HCT116 (cell line): ENCODE measurements at regions not wholly inside any gene's neighbourhood (a gene's known extent, or its start where the extent isn't known, plus 50 kb on each side); places are given as distances from the start of the nearest gene placed in this dataset.

Experiments
- ATAC-seq: fragments of 200-7000 bp; cut with Tn5 transposase; 2 replicates; pipeline ENCODE4 v1.9.1; 2020; ENCODE audit warnings: mild to moderate bottlenecking, moderate library complexity
- BruUV-seq: library from RNA; stranded (reverse); fragments of 400-500 nt; replicated peaks from 2 replicates; lab custom pipeline; 2021; lab: Mats Ljungman, UMichigan
- CTCF ChIA-PET: fragments of 300-600 bp; sonication (Branson Sonifier 250); formaldehyde crosslinking; loops from one replicate; lab custom pipeline; 2021; ENCODE audit warnings: antibody characterized with exemption; lab: Charles Lee
- POLR2A ChIA-PET: fragments of 300-600, 350-600 bp; sonication (Branson Sonifier 250); formaldehyde crosslinking; loops from one replicate; lab custom pipeline; 2021; ENCODE audit warnings: antibody characterized with exemption; lab: Charles Lee
- RAD21 ChIA-PET, 2 experiments: fragments of 300-600 bp; sonication (Branson Sonifier 250); formaldehyde crosslinking; loops; one replicate each; lab custom pipeline; 2023; ENCODE audit warnings: low total read pairs in 2 of 2; ENCODE audit not compliant: uncharacterized antibody in 2 of 2, unreplicated experiment in 2 of 2, low non-redundant PET in 1 of 2; lab: Charles Lee
- DNase-seq: peaks from one replicate; pipeline ENCODE4 v3.0.0-alpha.2; 2010; ENCODE audit warnings: low read depth, low spot score
- H2AFZ ChIP-seq: fragments of 200-600 bp; shearing (Covaris generic), sonication (generic); 2 replicates; pipeline ENCODE4 v1.6.1; 2017; ENCODE audit warnings: low read depth, mixed run types, mixed read lengths, antibody characterized with exemption, low read length; ENCODE audit not compliant: poor library complexity, severe bottlenecking
- H3K27ac ChIP-seq: 2 replicates; pipeline ENCODE4 v1.5.1; 2012; ENCODE audit warnings: low read depth, low read length
- H3K27me3 ChIP-seq: fragments of 200-600 bp; sonication (generic); 2 replicates; pipeline ENCODE4 v1.6.1; 2016; ENCODE audit warnings: mixed run types, low read length, mixed read lengths; ENCODE audit not compliant: insufficient read depth
- H3K36me3 ChIP-seq, 2 experiments: fragments of 200-500 bp in 1 of 2; fragments of 200-600 bp in 1 of 2; sonication (Bioruptor generic) in 1 of 2; sonication (generic) in 1 of 2; 2 replicates each; pipeline versions ENCODE4 v1.5.1 to v1.6.1; 2014 to 2016; ENCODE audit warnings: low read length in 2 of 2, inconsistent platforms in 1 of 2, mixed read lengths in 1 of 2, mixed run types in 1 of 2; ENCODE audit not compliant: insufficient read depth in 2 of 2, control insufficient read depth in 1 of 2
- H3K4me1 ChIP-seq, 2 experiments: fragments of 200-600 bp in 1 of 2; sonication (generic) in 1 of 2; 2 replicates each; pipeline versions ENCODE4 v1.5.1 to v1.6.1; 2012 to 2017; ENCODE audit warnings: low read length in 2 of 2, inconsistent platforms in 1 of 2, mild to moderate bottlenecking in 1 of 2, mixed read lengths in 1 of 2, mixed run types in 1 of 2, moderate library complexity in 1 of 2; ENCODE audit not compliant: insufficient read depth in 2 of 2, control insufficient read depth in 1 of 2
- H3K4me2 ChIP-seq: fragments of 200-600 bp; sonication (generic); 2 replicates; pipeline ENCODE4 v1.6.1; 2017; ENCODE audit warnings: mixed run types, low read length, mixed read lengths
- H3K4me3 ChIP-seq, 2 experiments: fragments of 200-600 bp in 1 of 2; sonication (generic) in 1 of 2; replicated peaks in 1 of 2; 2 replicates each; pipeline ENCODE4 v1.5.1; 2011 to 2016; ENCODE audit warnings: low read length in 2 of 2, control low read depth in 1 of 2, low read depth in 1 of 2, mild to moderate bottlenecking in 1 of 2, mixed read lengths in 1 of 2, mixed run types in 1 of 2
- H3K79me2 ChIP-seq: fragments of 200-600 bp; sonication (generic); 2 replicates; pipeline ENCODE4 v1.6.1; 2017; ENCODE audit warnings: mild to moderate bottlenecking, mixed run types, low read length, moderate library complexity, mixed read lengths; ENCODE audit not compliant: insufficient read depth
- H3K9ac ChIP-seq: fragments of 200-600 bp; sonication (generic); 2 replicates; pipeline ENCODE4 v1.6.1; 2016; ENCODE audit warnings: low read length, mixed read lengths
- H3K9me2 ChIP-seq: fragments of 200-600 bp; sonication (generic), shearing (Covaris generic); 2 replicates; pipeline ENCODE4 v1.6.1; 2017; ENCODE audit warnings: mixed run types, mild to moderate bottlenecking, moderate library complexity; ENCODE audit not compliant: insufficient read depth
- H3K9me3 ChIP-seq, 2 experiments: fragments of 200-500 bp in 1 of 2; fragments of 200-600 bp in 1 of 2; sonication (Bioruptor generic) in 1 of 2; sonication (generic) in 1 of 2; 2 replicates each; pipeline ENCODE4 v1.6.1; 2014 to 2017; ENCODE audit warnings: low read length in 2 of 2, mixed read lengths in 2 of 2, inconsistent platforms in 1 of 2, low read depth in 1 of 2, mild to moderate bottlenecking in 1 of 2, mixed run types in 1 of 2, moderate library complexity in 1 of 2; ENCODE audit not compliant: control insufficient read depth in 1 of 2, insufficient read depth in 1 of 2
- H4K20me1 ChIP-seq: fragments of 200-600 bp; sonication (generic), shearing (Covaris generic); 2 replicates; pipeline ENCODE4 v1.6.1; 2017; ENCODE audit warnings: mixed run types, mild to moderate bottlenecking, moderate library complexity; ENCODE audit not compliant: insufficient read depth
- CBX3 ChIP-seq: IDR thresholded peaks from 2 replicates; pipeline ENCODE4 v1.6.1; 2012; ENCODE audit warnings: low read depth
- CEBPB ChIP-seq: IDR thresholded peaks from 2 replicates; pipeline ENCODE4 v1.6.1; 2012; ENCODE audit warnings: low read depth
- EGR1 ChIP-seq: IDR thresholded peaks from 2 replicates; pipeline ENCODE4 v1.6.1; 2012; ENCODE audit warnings: low read depth
- ELF1 ChIP-seq: IDR thresholded peaks from 2 replicates; pipeline ENCODE4 v1.6.1; 2012; ENCODE audit warnings: low read depth, borderline replicate concordance
- EZH2phosphoT487 ChIP-seq: fragments of 200-600 bp; IDR thresholded peaks from 2 replicates; pipeline ENCODE4 v1.6.1; 2018; ENCODE audit warnings: antibody characterized with exemption, borderline replicate concordance
- FOSL1 ChIP-seq: IDR thresholded peaks from 2 replicates; pipeline ENCODE4 v1.6.1; 2012; ENCODE audit warnings: low read depth
- POLR2A ChIP-seq: IDR thresholded peaks from 2 replicates; pipeline ENCODE4 v1.7.0; 2011; ENCODE audit warnings: borderline replicate concordance; ENCODE audit not compliant: insufficient read depth, insufficient read length; ENCODE audit errors: extremely low read depth
- POLR2AphosphoS5 ChIP-seq: IDR thresholded peaks from 2 replicates; pipeline ENCODE4 v1.6.1; 2011; ENCODE audit warnings: mild to moderate bottlenecking, low read depth, low read length, moderate library complexity
- RAD21 ChIP-seq: IDR thresholded peaks from 2 replicates; pipeline ENCODE4 v1.6.1; 2012; ENCODE audit warnings: low read depth, mild to moderate bottlenecking
- REST ChIP-seq: IDR thresholded peaks from 2 replicates; pipeline ENCODE4 v1.6.1; 2012; ENCODE audit warnings: low read depth
- SIN3A ChIP-seq: IDR thresholded peaks from 2 replicates; pipeline ENCODE4 v1.6.1; 2012; ENCODE audit warnings: low read depth
- SP1 ChIP-seq: IDR thresholded peaks from 2 replicates; pipeline ENCODE4 v1.6.1; 2012; ENCODE audit warnings: low read depth
- SRF ChIP-seq: IDR thresholded peaks from 2 replicates; pipeline ENCODE4 v1.6.1; 2012; ENCODE audit warnings: low read depth
- TCF7L2 ChIP-seq: IDR thresholded peaks from 2 replicates; pipeline ENCODE4 v1.7.0; 2011; ENCODE audit warnings: borderline replicate concordance, inconsistent platforms; ENCODE audit not compliant: insufficient read depth, insufficient read length; ENCODE audit errors: extremely low read depth
- ZBTB33 ChIP-seq: IDR thresholded peaks from 2 replicates; pipeline ENCODE4 v1.6.1; 2011; ENCODE audit warnings: mild to moderate bottlenecking, low read length, moderate library complexity; ENCODE audit not compliant: insufficient replicate concordance; ENCODE audit errors: extremely low read depth
- ZFX ChIP-seq: fragments of 450-650 bp; IDR thresholded peaks from 2 replicates; pipeline ENCODE4 v1.6.1; 2017
- ZNF274 ChIP-seq: fragments of 200-500 bp; sonication (Bioruptor generic); IDR thresholded peaks from 2 replicates; pipeline ENCODE4 v1.6.1; 2014; ENCODE audit warnings: mild to moderate bottlenecking, low read depth, low read length, inconsistent platforms
- intact Hi-C: fragments of 100-400 bp; cut with micrococcal nuclease; formaldehyde crosslinking; loops from 2 replicates; pipeline ENCODE4 v1.10.0; 2022

GRCh38 chr4:24126776-24127175, 236.9 kb upstream of the PPARGC1A start:
- no TSS peak for BruUV-seq
- Histone ChIP-seq H3K4me1 (no peaks in the 10 kb centered on the region), H3K36me3 (no peaks in the 10 kb centered on the region), H3K79me2 (no peaks in the 10 kb centered on the region), H3K9me3 (peaks cover 0 to 1% of the 10 kb centered on the region in 2 experiments; a peak in 2 of 4 replicates), H3K27ac (no peak overlapping the region), H2AFZ (no peak overlapping the region), H3K9me2 (no peaks in the 10 kb centered on the region), H3K27me3 (no peaks in the 10 kb centered on the region), H3K9ac (no peak overlapping the region), H3K4me3 (no peak overlapping the region), H4K20me1 (no peaks in the 10 kb centered on the region), H3K4me2 (no peak overlapping the region)
- no peak for ATAC-seq
- ChIA-PET CTCF (no interaction called here), POLR2A (no interaction called here), RAD21 (no interaction called here)
- intact Hi-C loops, result no loop called here
- no peak for TF ChIP-seq POLR2A
- TF ChIP-seq POLR2AphosphoS5, result no peak
- TF ChIP-seq ZFX, result no peak
- no peak for TF ChIP-seq SRF
- no peak for TF ChIP-seq ZNF274
- TF ChIP-seq SP1, result no peak
- no peak for TF ChIP-seq RAD21
- TF ChIP-seq TCF7L2, result no peak
- no peak for TF ChIP-seq EZH2phosphoT487
- TF ChIP-seq CEBPB, result no peak
- no peak for TF ChIP-seq FOSL1
- TF ChIP-seq EGR1, result no peak
- no peak for TF ChIP-seq REST
- no peak for TF ChIP-seq SIN3A
- TF ChIP-seq ELF1, result no peak
- no peak for TF ChIP-seq ZBTB33
- TF ChIP-seq CBX3, result no peak
- DNase-seq, result no peak
